ENCODE measurements at regions not wholly inside any gene's neighbourhood (a gene's known extent, or its start where the extent isn't known, plus 50 kb on each side); places are given as distances from the start of the nearest gene placed in this dataset.

DNA sequence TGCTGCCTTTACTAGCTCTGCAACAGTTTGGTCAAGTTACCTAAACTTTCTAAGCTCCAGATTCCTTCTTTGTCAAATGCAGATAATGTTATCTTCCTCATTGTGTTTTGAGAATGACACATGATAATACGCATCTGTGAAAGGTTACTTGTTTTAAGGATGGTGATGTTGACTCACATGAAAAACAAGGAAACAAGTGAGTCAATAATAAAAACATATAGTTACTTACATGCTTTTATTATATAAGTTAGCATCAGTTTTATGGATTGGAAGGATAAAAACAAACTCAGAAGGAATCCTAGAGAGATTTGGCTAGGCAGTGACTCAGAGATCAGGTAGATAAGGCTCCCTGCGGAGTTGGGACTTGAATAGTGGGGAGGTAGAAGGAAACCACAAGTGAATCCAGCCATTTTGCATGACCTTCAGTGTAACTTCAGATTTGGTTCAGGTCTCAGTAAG is 144.6 kb downstream of the LMO4 start:
- Histone ChIP-seq H3K9me3 (ENCODE audit: control insufficient read depth, low read length) (no peaks in the 10 kb centered on the region), H3K4me3 (ENCODE audit: low read length) (no peak overlapping the region), H3K27me3 (replicated peaks; ENCODE audit: control insufficient read depth, insufficient read depth, low read length) (no peaks in the 10 kb centered on the region), H3K9ac (ENCODE audit: low read length) (no peak overlapping the region), H3K36me3 (ENCODE audit: control insufficient read depth, insufficient read depth, low read length, severe bottlenecking) (no peaks in the 10 kb centered on the region), H3K4me1 (ENCODE audit: control insufficient read depth, insufficient read depth, low read length) (no peaks in the 10 kb centered on the region)
- DNase-seq (ENCODE audit: low read depth), result no peak

DNA sequence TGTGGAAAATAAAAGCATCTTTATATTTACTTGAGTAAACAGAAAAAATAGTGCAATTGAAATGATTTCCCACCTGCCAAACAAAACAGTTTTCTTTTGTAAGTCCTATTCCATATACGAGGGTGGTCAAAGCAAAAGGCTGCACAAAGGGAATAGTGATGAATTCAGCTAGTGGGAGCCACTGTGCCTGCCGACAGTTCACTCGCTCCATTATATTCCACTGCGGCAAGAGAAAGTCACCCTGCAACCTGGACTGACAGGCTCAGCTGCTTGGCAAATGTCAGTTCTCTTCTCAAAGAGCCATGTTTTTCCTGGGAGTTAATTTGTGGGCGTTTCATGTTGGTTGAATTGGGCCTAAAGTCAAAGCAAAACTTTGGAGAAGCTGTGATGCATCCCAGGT is 145.4 kb downstream of the LMO4 start:
- no peaks in the 10 kb centered on the region for H3K4me1 ChIP-seq (ENCODE audit: control insufficient read depth, insufficient read depth, low read length)
- DNase-seq (ENCODE audit: low read depth), result no peak

DNA sequence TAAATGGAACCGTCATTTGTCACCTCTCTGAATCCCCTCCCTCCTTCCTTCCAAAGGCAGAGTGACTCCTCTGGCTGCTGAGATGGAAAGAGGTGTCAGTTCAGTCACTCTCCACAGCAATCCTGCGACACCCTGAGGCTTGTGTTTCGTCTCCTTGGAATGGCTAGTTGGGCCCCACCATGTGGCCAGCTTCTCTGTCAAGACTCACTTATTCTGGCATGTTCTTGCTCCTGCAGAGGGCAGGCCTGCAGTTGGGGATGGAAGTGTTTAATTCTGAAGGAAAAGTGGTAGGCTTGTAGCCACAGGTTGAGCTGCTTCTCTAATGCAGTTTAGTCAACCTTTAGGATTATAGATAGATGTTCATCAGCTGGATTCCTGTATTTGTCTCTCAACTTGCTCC is 149.6 kb downstream of the LMO4 start:
- Histone ChIP-seq H3K9ac (ENCODE audit: low read length) (no peak overlapping the region), H3K4me1 (ENCODE audit: control insufficient read depth, insufficient read depth, low read length) (no peaks in the 10 kb centered on the region), H3K4me3 (ENCODE audit: low read length) (no peak overlapping the region), H3K9me3 (ENCODE audit: control insufficient read depth, low read length) (no peaks in the 10 kb centered on the region), H3K36me3 (ENCODE audit: control insufficient read depth, insufficient read depth, low read length, severe bottlenecking) (no peaks in the 10 kb centered on the region), H3K27me3 (replicated peaks; ENCODE audit: control insufficient read depth, insufficient read depth, low read length) (no peaks in the 10 kb centered on the region)
- DNase-seq (ENCODE audit: low read depth), result no peak

More for the DNA sequence above, 145.4 kb downstream of the LMO4 start:
- Histone ChIP-seq H3K9ac (ENCODE audit: low read length) (no peak overlapping the region), H3K36me3 (ENCODE audit: control insufficient read depth, insufficient read depth, low read length, severe bottlenecking) (no peaks in the 10 kb centered on the region), H3K9me3 (ENCODE audit: control insufficient read depth, low read length) (no peaks in the 10 kb centered on the region), H3K27me3 (replicated peaks; ENCODE audit: control insufficient read depth, insufficient read depth, low read length) (no peaks in the 10 kb centered on the region), H3K4me3 (ENCODE audit: low read length) (no peak overlapping the region)

DNA sequence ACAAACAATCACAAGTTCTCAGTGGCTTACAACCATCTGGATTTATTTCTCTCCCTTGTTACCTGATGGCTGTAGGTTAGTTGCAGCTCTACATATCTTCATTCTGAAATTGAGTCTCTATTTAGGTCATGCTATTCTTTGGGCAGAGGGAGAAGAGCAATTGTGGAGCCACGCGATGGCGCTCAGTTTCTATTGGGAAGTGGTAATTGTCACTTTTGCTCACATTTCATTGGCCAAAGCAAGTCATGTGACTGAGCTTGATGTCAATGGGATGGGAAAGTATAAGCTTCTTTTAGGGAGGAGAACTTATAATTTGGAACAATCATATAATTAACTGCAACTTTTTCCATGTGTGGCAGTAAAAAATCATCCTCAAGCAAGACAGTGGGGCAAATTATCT is 166.5 kb downstream of the LMO4 start:
- no peaks in the 10 kb centered on the region for H3K27me3 ChIP-seq (replicated peaks; ENCODE audit: control insufficient read depth, insufficient read depth, low read length)
- no peak for DNase-seq (ENCODE audit: low read depth)
- no peaks in the 10 kb centered on the region for H3K9me3 ChIP-seq (ENCODE audit: control insufficient read depth, low read length)

DNA sequence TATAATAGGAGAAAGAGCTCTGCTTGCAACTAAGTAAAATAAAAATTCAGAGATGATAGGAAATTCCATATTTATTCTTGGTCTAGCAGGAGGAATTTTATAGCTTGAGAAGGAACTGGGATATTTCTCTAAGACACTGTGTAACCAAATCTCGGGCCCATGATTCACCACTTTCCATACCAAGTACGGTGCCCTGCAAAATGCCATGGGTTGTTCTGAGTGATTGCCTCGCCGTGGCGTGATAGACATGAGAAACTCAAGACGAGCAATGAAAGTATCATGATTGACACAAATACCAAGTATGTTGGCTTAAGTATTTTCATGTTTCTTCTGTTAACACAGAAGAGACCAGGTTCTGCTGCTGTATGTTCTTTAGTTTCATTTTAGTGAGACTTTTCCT is 167.2 kb downstream of the LMO4 start:
- Histone ChIP-seq H3K27me3 (replicated peaks; ENCODE audit: control insufficient read depth, insufficient read depth, low read length) (no peaks in the 10 kb centered on the region), H3K4me1 (ENCODE audit: control insufficient read depth, insufficient read depth, low read length) (no peaks in the 10 kb centered on the region), H3K36me3 (ENCODE audit: control insufficient read depth, insufficient read depth, low read length, severe bottlenecking) (no peaks in the 10 kb centered on the region), H3K9ac (ENCODE audit: low read length) (no peak overlapping the region), H3K4me3 (ENCODE audit: low read length) (no peak overlapping the region), H3K9me3 (ENCODE audit: control insufficient read depth, low read length) (no peaks in the 10 kb centered on the region)
- DNase-seq (ENCODE audit: low read depth), result no peak

More for the DNA sequence above, 166.5 kb downstream of the LMO4 start:
- no peaks in the 10 kb centered on the region for H3K4me1 ChIP-seq (ENCODE audit: control insufficient read depth, insufficient read depth, low read length)
- no peaks in the 10 kb centered on the region for H3K36me3 ChIP-seq (ENCODE audit: control insufficient read depth, insufficient read depth, low read length, severe bottlenecking)
- H3K4me3 ChIP-seq (ENCODE audit: low read length), result no peak overlapping the region
- no peak overlapping the region for H3K9ac ChIP-seq (ENCODE audit: low read length)

DNA sequence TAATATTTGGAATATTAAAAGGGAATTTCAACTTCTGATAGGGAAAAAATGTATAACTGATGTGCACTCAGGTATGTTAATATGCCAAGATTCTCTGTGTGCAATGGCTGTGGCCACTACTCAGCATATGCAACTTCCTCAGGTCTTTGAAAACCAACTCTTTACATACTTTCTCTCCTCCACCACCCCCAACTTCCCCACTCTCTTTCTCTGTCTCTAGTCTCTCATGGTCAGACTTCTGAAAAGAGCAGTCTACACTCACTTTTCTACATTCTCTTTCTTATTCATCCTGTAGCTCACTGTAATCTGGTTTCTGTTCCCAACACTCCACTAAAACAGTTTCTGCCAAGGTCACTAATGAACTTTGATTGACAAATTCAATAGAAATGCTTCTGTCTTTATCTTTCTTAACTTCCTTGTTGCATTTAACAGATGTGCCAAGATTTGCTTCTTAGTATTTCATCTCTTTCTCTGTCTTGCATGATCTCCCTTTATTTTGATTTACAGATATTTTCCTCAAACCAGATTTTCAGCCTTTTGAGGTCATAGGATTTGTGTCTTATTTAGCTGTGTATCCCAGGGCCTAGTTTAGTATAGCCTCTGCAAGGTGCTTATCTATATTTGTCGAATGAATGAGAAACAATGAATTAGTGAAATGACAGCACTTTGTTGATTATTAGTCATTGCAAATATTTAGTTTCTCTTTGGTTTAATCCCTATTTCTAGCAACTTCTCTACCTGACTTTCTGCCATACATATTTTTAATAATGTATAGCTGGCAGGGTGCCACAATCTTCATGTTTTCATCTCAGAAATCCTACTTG is 168.9 kb downstream of the LMO4 start:
- no peak overlapping the region for H3K9ac ChIP-seq (ENCODE audit: low read length)
- no peaks in the 10 kb centered on the region for H3K9me3 ChIP-seq (ENCODE audit: control insufficient read depth, low read length)
- no peaks in the 10 kb centered on the region for H3K36me3 ChIP-seq (ENCODE audit: control insufficient read depth, insufficient read depth, low read length, severe bottlenecking)
- DNase-seq (ENCODE audit: low read depth), result no peak
- no peaks in the 10 kb centered on the region for H3K4me1 ChIP-seq (ENCODE audit: control insufficient read depth, insufficient read depth, low read length)
- no peak overlapping the region for H3K4me3 ChIP-seq (ENCODE audit: low read length)
- no peaks in the 10 kb centered on the region for H3K27me3 ChIP-seq (replicated peaks; ENCODE audit: control insufficient read depth, insufficient read depth, low read length)

DNA sequence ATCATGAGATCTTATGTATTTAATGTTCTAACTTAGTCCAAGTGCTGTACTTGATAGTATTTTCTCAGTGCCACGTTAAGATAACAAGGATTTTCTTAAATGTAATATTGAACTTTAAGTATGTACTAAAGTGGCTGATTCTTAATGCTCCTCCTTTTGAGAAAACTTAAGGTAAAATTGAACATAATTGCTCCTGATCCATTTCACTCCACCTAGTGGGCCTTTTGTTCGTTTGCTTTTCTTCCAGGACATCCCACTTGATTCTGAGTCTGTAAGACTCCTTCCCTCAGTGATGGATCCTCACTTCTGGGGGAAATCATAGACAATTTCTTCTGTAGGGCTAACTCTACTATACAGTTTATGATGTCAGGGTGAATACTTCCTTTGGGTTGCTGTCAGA is 173.1 kb downstream of the LMO4 start:
- H3K4me3 ChIP-seq (ENCODE audit: low read length), result no peak overlapping the region
- no peaks in the 10 kb centered on the region for H3K9me3 ChIP-seq (ENCODE audit: control insufficient read depth, low read length)
- DNase-seq (ENCODE audit: low read depth), result peak; percentile 21
- no peaks in the 10 kb centered on the region for H3K4me1 ChIP-seq (ENCODE audit: control insufficient read depth, insufficient read depth, low read length)
- H3K36me3 ChIP-seq (ENCODE audit: control insufficient read depth, insufficient read depth, low read length, severe bottlenecking), result no peaks in the 10 kb centered on the region
- no peak overlapping the region for H3K9ac ChIP-seq (ENCODE audit: low read length)
- H3K27me3 ChIP-seq (replicated peaks; ENCODE audit: control insufficient read depth, insufficient read depth, low read length), result no peaks in the 10 kb centered on the region

DNA sequence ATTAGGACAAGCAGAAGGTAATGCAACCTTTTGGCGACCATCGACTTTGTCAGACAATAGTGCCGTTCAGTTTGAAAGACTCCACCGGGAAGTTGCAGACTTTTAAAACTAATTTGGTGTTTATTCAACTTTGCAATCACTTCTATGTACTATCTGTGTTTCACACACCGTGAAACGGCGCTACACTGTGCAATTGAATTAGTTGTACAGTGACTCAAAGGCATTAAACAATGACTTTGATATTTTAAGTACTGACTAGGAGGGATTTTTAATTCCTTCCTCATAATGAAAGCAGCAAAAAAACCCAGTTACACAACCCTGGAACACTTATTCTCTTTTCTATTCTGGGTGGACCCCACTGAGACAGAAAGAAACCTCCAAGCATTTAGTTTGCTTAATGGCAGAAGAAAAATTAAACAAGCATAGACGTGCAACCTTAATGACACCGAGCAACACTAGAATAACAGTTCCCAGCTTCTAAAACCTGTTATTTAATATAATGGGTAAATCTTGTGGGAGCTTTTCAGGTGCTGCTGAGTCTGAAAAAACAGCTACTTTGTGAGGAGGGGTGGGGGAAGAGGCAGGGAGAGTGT is 176.8 kb downstream of the LMO4 start:
- no peaks in the 10 kb centered on the region for H3K36me3 ChIP-seq (ENCODE audit: control insufficient read depth, insufficient read depth, low read length, severe bottlenecking)
- H3K27me3 ChIP-seq (replicated peaks; ENCODE audit: control insufficient read depth, insufficient read depth, low read length), result no peaks in the 10 kb centered on the region
- H3K9ac ChIP-seq (ENCODE audit: low read length), result no peak overlapping the region
- no peaks in the 10 kb centered on the region for H3K9me3 ChIP-seq (ENCODE audit: control insufficient read depth, low read length)
- no peak for DNase-seq (ENCODE audit: low read depth)
- H3K4me1 ChIP-seq (ENCODE audit: control insufficient read depth, insufficient read depth, low read length), result peaks cover 10% of the 10 kb centered on the region
- H3K4me3 ChIP-seq (ENCODE audit: low read length), result no peak overlapping the region

DNA sequence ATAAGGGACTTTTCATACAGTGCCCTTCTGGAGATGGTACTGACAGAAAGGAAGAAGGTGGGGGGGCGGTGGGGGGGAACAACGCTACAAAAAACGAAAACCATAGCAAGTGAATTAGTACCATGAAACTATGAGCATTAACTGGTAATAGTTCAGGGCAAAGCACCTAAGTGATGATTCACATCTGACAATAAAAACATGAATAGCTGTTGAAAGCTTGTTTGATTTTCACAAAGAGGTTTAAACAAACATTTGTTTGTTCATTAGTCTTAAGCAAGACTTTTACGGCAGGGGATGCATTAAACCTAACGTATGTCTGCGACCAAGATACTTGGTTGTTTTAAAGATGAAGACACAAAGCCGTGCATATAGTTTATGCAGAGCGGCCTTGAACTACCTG is 177.5 kb downstream of the LMO4 start:
- Histone ChIP-seq H3K27me3 (replicated peaks; ENCODE audit: control insufficient read depth, insufficient read depth, low read length) (no peaks in the 10 kb centered on the region), H3K36me3 (ENCODE audit: control insufficient read depth, insufficient read depth, low read length, severe bottlenecking) (no peaks in the 10 kb centered on the region), H3K9me3 (ENCODE audit: control insufficient read depth, low read length) (no peaks in the 10 kb centered on the region), H3K4me3 (ENCODE audit: low read length) (no peak overlapping the region), H3K4me1 (ENCODE audit: control insufficient read depth, insufficient read depth, low read length) (peaks cover 10% of the 10 kb centered on the region), H3K9ac (ENCODE audit: low read length) (no peak overlapping the region)
- DNase-seq (ENCODE audit: low read depth), result no peak

DNA sequence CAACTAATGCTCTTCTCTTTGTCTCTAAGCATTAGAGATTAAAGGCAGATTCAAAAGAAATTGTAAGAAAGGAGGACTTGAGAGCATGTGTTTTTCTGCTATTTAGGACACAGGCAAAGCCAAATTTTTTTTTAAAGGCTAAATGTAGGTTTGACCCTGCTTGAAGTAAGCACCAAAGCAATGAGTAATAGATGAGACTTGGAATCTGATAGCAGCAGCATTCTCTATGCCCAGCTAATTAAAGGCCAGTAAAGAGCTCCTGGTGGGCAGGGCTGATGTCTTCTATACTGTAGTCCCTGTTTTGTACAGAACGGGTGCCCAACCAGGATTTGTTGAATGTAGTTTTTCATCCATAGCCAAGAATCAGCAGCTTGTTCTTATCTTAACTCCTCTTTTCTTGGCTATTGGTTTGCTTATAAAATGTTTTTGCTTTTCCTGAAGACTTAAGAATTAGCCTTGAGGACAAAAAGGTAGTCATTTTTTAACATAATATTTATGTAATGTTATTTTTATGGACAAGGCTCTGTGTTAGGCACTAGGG is 179.6 kb downstream of the LMO4 start:
- H3K4me1 ChIP-seq (ENCODE audit: control insufficient read depth, insufficient read depth, low read length), result peaks cover 23% of the 10 kb centered on the region
- no peaks in the 10 kb centered on the region for H3K9me3 ChIP-seq (ENCODE audit: control insufficient read depth, low read length)
- no peaks in the 10 kb centered on the region for H3K36me3 ChIP-seq (ENCODE audit: control insufficient read depth, insufficient read depth, low read length, severe bottlenecking)
- no peak overlapping the region for H3K4me3 ChIP-seq (ENCODE audit: low read length)
- H3K27me3 ChIP-seq (replicated peaks; ENCODE audit: control insufficient read depth, insufficient read depth, low read length), result no peaks in the 10 kb centered on the region
- DNase-seq (ENCODE audit: low read depth), result no peak
- H3K9ac ChIP-seq (ENCODE audit: low read length), result no peak overlapping the region

DNA sequence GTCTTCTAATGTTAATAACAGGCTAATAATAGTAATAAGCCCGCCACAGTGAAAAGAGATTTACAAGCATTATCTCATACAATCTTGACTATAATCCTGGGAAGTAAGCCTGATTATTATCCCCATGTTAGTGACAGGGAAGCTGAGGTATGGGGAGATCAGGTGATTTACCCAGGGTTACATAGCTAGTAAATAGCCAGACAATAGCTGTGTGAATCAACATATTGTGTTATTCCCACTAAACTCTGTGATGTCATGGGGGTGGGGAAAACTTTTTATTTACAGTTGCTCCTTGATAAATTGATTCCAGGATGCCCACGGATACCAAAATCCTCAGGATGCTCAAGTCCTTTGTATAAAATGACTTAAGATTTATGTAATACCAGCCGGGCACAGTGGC is 181.9 kb downstream of the LMO4 start:
- no peak for DNase-seq (ENCODE audit: low read depth)
- Histone ChIP-seq H3K36me3 (ENCODE audit: control insufficient read depth, insufficient read depth, low read length, severe bottlenecking) (no peaks in the 10 kb centered on the region), H3K27me3 (replicated peaks; ENCODE audit: control insufficient read depth, insufficient read depth, low read length) (no peaks in the 10 kb centered on the region), H3K4me1 (ENCODE audit: control insufficient read depth, insufficient read depth, low read length) (peaks cover 27% of the 10 kb centered on the region), H3K4me3 (ENCODE audit: low read length) (no peak overlapping the region), H3K9ac (ENCODE audit: low read length) (no peak overlapping the region), H3K9me3 (ENCODE audit: control insufficient read depth, low read length) (no peaks in the 10 kb centered on the region)
